OCI-LY7 (cell line): ENCODE measurements at regions not wholly inside any gene's neighbourhood (a gene's known extent, or its start where the extent isn't known, plus 50 kb on each side); places are given as distances from the start of the nearest gene placed in this dataset.

Experiments used
- BruUV-seq: library from RNA; stranded (reverse); fragments of 400-500 nt; replicated peaks from 2 replicates; lab custom pipeline; 2021; lab: Mats Ljungman, UMichigan
- CTCF ChIA-PET: fragments of 300-600 bp; sonication (Branson Sonifier 250); formaldehyde crosslinking; loops from one replicate; lab custom pipeline; 2022; ENCODE audit warnings: antibody characterized with exemption; ENCODE audit not compliant: unreplicated experiment; lab: Charles Lee
- POLR2A ChIA-PET: fragments of 300-600 bp; sonication (Branson Sonifier 250); formaldehyde crosslinking; loops from one replicate; lab custom pipeline; 2022; ENCODE audit warnings: antibody characterized with exemption; lab: Charles Lee
- DNase-seq: peaks from one replicate; pipeline ENCODE4 v3.0.0-alpha.2; 2015; ENCODE audit warnings: low spot score
- H2AFZ ChIP-seq: fragments of 200-600 bp; sonication (generic), shearing (Covaris generic); 2 replicates; pipeline ENCODE4 v1.6.1; 2014; ENCODE audit warnings: mild to moderate bottlenecking, antibody characterized with exemption, low read length, moderate library complexity
- H3K27ac ChIP-seq: fragments of 200-600 bp; sonication (generic); 2 replicates; pipeline ENCODE4 v1.5.1; 2014; ENCODE audit warnings: mixed run types, low read depth, mild to moderate bottlenecking, moderate library complexity, low read length, inconsistent platforms; ENCODE audit not compliant: poor library complexity, severe bottlenecking
- H3K36me3 ChIP-seq: fragments of 200-600 bp; sonication (generic); 2 replicates; pipeline ENCODE4 v1.6.1; 2014; ENCODE audit warnings: mild to moderate bottlenecking, antibody characterized with exemption, low read length, moderate library complexity, mixed read lengths; ENCODE audit not compliant: insufficient read depth
- H3K4me1 ChIP-seq: fragments of 200-600 bp; sonication (generic); 2 replicates; pipeline ENCODE4 v1.5.1; 2014; ENCODE audit warnings: mild to moderate bottlenecking, low read length; ENCODE audit not compliant: insufficient read depth, poor library complexity, severe bottlenecking
- H3K4me2 ChIP-seq: fragments of 200-600 bp; sonication (generic); 2 replicates; pipeline ENCODE4 v1.6.1; 2014; ENCODE audit warnings: mild to moderate bottlenecking, low read length
- H3K4me3 ChIP-seq: fragments of 200-600 bp; sonication (generic); 2 replicates; pipeline ENCODE4 v1.5.1; 2014; ENCODE audit warnings: mild to moderate bottlenecking, low read depth, low read length; ENCODE audit not compliant: poor library complexity, severe bottlenecking
- H3K79me2 ChIP-seq: fragments of 200-600 bp; sonication (generic); 2 replicates; pipeline ENCODE4 v1.6.1; 2016; ENCODE audit warnings: low read depth, mild to moderate bottlenecking, low read length, moderate library complexity, mixed read lengths; ENCODE audit not compliant: insufficient read depth
- H3K9me2 ChIP-seq: fragments of 200-600 bp; sonication (generic); 2 replicates; pipeline ENCODE4 v1.6.1; 2016; ENCODE audit warnings: mild to moderate bottlenecking, low read length, mixed read lengths; ENCODE audit not compliant: insufficient read depth
- H3K9me3 ChIP-seq: fragments of 200-600 bp; sonication (generic); 2 replicates; pipeline ENCODE4 v1.6.1; 2014; ENCODE audit warnings: mild to moderate bottlenecking, mixed run types, low read length, mixed read lengths
- H4K20me1 ChIP-seq: fragments of 200-600 bp; sonication (generic); 2 replicates; pipeline ENCODE4 v1.6.1; 2014; ENCODE audit warnings: mild to moderate bottlenecking, antibody characterized with exemption, low read length, moderate library complexity, mixed read lengths; ENCODE audit not compliant: insufficient read depth
- CTCF ChIP-seq: fragments of 200-600 bp; sonication (generic); conservative IDR thresholded peaks from 2 replicates; pipeline ENCODE4 v1.5.1; 2014; ENCODE audit warnings: mild to moderate bottlenecking, antibody characterized with exemption, low read length, moderate library complexity, mixed read lengths
- EZH2phosphoT487 ChIP-seq: fragments of 200-600 bp; sonication (generic); IDR thresholded peaks from 2 replicates; pipeline ENCODE4 v1.6.1; 2018; ENCODE audit warnings: low read depth, borderline replicate concordance, mild to moderate bottlenecking, mixed run types, antibody characterized with exemption, low read length, moderate library complexity, mixed read lengths
- intact Hi-C: fragments of 100-400 bp; cut with micrococcal nuclease; formaldehyde crosslinking; loops from one replicate; pipeline ENCODE4 v1.10.0; 2022; ENCODE audit not compliant: unreplicated experiment

DNA sequence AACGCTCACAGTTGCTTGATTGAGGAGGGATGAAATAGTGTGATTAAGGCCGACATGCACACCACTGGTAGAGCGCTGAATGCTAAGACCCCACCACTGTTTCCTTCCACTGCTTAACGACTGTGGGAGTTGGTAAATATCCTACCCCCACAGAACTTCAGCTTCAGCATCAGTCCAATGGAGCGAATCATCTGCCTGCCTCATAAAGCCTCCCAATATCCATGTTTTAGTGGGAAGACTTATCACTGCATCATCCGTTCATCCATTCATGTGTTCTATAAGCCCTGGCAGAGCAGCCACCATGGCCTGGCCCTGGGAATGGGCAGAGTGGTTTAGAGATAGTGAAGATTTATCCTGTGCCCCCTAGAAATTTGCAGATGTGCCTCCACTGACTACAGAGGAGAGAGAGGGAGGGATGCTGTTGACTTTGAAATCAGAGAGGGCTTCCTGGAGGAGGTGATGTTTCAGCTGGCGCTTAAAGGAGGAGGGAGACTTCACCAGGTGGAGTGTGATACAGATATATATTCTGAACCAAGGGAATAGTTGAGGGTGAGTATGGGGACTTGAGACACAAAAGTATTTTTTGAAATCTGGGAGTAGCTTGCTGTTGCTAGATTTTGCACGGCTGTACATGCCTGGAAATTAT is 71.9 kb upstream of the STX18 start:
- no TSS peak for BruUV-seq
- Histone ChIP-seq H3K9me3 (no peaks in the 10 kb centered on the region), H3K9me2 (no peaks in the 10 kb centered on the region), H3K27ac (no peak overlapping the region), H3K4me1 (no peaks in the 10 kb centered on the region), H3K4me3 (no peak overlapping the region), H2AFZ (no peak overlapping the region), H3K4me2 (no peak overlapping the region), H4K20me1 (no peaks in the 10 kb centered on the region), H3K36me3 (no peaks in the 10 kb centered on the region; the same call in 1 of the 2 replicates), H3K79me2 (no peaks in the 10 kb centered on the region)
- no peak for DNase-seq
- CTCF ChIA-PET: no interaction called here
- POLR2A ChIA-PET: no interaction called here
- TF ChIP-seq CTCF: no peak
- TF ChIP-seq EZH2phosphoT487: no peak
- intact Hi-C loops: no loop called here

DNA sequence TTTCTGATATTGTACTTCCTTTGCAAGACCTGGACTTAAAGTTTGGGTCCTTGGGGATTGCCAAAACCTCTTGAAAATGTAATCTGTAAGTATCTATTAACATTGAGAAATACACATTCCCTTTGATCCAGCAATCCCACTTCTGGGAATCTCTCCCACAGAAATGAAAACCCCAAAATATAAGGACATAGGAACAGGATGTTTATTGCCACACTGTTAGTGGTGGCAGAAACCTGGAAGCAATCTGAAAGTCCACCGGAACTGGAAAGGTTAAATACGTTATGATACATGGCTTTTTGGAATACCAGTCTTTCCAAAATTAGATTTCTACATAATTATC is 71.2 kb upstream of the STX18 start:
- Histone ChIP-seq H3K9me2 (no peaks in the 10 kb centered on the region), H4K20me1 (no peaks in the 10 kb centered on the region), H3K4me1 (no peaks in the 10 kb centered on the region), H3K79me2 (no peaks in the 10 kb centered on the region), H3K4me3 (no peak overlapping the region), H3K9me3 (no peaks in the 10 kb centered on the region), H3K27ac (no peak overlapping the region), H3K36me3 (no peaks in the 10 kb centered on the region; the same call in 1 of the 2 replicates), H2AFZ (no peak overlapping the region), H3K4me2 (no peak overlapping the region)
- CTCF ChIA-PET: no interaction called here
- BruUV-seq: no TSS peak
- no peak for DNase-seq
- POLR2A ChIA-PET: no interaction called here
- intact Hi-C loops: no loop called here
- no peak for TF ChIP-seq CTCF
- no peak for TF ChIP-seq EZH2phosphoT487

GRCh38 chr4:4610672-4611071 is 68.8 kb upstream of the STX18 start:
- Histone ChIP-seq H3K4me3 (no peak overlapping the region), H3K9me3 (no peaks in the 10 kb centered on the region), H3K4me1 (no peaks in the 10 kb centered on the region), H3K9me2 (no peaks in the 10 kb centered on the region), H3K36me3 (no peaks in the 10 kb centered on the region; the same call in 1 of the 2 replicates), H4K20me1 (no peaks in the 10 kb centered on the region), H3K27ac (no peak overlapping the region), H3K79me2 (no peaks in the 10 kb centered on the region), H3K4me2 (no peak overlapping the region), H2AFZ (no peak overlapping the region)
- ChIA-PET POLR2A (no interaction called here), CTCF (no interaction called here)
- no peak for TF ChIP-seq EZH2phosphoT487
- no peak for TF ChIP-seq CTCF
- intact Hi-C loops: no loop called here
- BruUV-seq: no TSS peak
- DNase-seq: no peak
